AG20443 (cell line): ENCODE measurements at regions not wholly inside any gene's neighbourhood (a gene's known extent, or its start where the extent isn't known, plus 50 kb on each side); places are given as distances from the start of the nearest gene placed in this dataset.
"Not testable (repeated sequence)": the region's sequence is repeated elsewhere in the genome, so short reads cannot be mapped to it uniquely, and the experiment has no call there.

ENCODE experiments used
- DNase-seq: peaks from one replicate; pipeline ENCODE4 v3.0.0; 2012; ENCODE audit warnings: low spot score, mixed read lengths

DNA sequence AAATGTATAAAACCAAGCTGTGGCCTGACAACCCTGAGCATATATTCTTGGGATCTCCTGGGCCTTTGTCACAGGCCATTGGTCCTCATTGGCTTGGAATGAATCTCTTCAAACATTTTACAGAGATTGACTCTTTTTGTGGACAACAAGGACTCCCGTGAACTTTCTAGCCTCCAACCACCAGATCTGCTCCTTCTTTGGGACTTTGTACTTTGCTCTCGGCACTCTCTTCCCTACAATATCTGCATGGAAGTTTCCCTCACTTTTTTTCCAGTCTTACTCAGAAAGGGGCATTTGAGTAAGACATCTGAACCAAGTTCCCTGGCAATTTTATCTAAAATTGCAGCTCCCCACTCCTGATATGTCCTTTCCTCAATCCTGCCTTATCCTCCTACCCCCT lies 158.8 kb downstream of the PHLDA1 start:
- DNase-seq: no peak

GRCh38 chr12:75870878-75871277 lies 160.7 kb downstream of the PHLDA1 start:
- no peak for DNase-seq

- no peak for DNase-seq
Observed at GRCh38 chr12:75868501-75868900, 163.1 kb downstream of the PHLDA1 start.

- DNase-seq: no peak
Observed at GRCh38 chr12:75865315-75865714, 166.3 kb downstream of the PHLDA1 start.

DNA sequence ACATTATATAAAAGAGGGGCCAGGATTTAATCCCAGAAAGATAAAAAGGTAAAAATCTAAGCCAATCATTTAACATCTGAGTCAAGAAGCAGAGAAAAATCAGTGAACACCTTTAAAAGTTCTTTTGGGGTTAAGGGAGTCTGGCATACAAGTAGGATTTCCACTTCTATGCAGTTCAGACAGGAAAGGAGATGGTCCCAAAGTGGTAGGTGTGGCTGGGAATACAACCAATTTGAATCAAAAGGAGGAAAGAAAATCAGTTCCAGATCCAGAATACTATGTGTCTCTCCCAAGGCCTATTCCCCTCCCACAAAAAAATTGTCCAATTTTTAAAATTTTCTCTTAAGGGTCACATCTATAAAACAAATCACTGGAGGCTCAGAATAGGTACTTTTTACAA lies 167.4 kb downstream of the PHLDA1 start:
- DNase-seq: no peak

DNA sequence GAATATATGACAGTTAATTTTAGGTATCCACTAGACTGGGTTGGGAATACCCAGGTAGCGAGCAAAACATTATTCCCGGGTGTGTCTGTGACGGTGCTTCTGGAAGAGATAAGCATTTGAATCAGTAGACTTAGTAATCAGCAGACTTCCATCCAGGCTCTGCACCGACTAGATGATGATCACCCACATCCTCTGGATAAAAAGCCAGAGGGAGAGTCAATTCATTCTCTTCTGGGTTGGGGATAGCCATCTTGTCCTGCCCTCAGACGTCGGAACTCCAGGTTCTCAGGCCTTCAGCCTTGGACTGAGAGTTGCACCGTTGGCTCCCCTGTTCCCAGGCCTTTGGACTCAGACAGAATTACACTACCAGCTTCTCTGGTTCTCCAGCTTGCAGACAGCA lies 168.0 kb downstream of the PHLDA1 start:
- DNase-seq: no peak

GRCh38 chr12:75862692-75863471 lies 168.7 kb downstream of the PHLDA1 start:
- peak; percentile 58 for DNase-seq

- DNase-seq: peak; percentile 32
Observed at GRCh38 chr12:75859868-75860267, 171.7 kb downstream of the PHLDA1 start.

- DNase-seq: no peak
Observed at GRCh38 chr12:75856235-75856634, 175.3 kb downstream of the PHLDA1 start.

DNA sequence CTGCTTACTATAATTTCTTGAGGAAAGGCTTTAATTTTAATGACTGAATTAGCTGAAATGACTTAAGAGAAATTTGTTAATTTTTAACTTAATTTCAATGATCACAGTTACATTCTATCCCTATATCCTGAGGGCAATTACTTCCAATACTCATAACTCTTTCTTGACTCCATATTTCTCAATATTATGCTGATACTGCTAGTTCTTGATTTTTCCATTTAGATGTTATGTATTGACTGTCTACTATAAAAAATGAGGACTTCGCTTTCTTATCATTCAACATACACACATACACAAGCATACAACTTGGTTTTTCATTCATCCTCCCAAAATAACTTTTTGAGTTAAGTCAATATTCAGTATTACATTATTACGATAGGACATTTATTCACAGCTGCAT lies 176.2 kb downstream of the PHLDA1 start:
- DNase-seq: no peak

- DNase-seq: peak; percentile 72
Observed at GRCh38 chr12:75854681-75855309, 176.8 kb downstream of the PHLDA1 start.

- not testable (repeated sequence) for DNase-seq
Observed at GRCh38 chr12:75854137-75854536, 177.4 kb downstream of the PHLDA1 start.

GRCh38 chr12:75853626-75854025 lies 177.9 kb downstream of the PHLDA1 start:
- DNase-seq: no peak

DNA sequence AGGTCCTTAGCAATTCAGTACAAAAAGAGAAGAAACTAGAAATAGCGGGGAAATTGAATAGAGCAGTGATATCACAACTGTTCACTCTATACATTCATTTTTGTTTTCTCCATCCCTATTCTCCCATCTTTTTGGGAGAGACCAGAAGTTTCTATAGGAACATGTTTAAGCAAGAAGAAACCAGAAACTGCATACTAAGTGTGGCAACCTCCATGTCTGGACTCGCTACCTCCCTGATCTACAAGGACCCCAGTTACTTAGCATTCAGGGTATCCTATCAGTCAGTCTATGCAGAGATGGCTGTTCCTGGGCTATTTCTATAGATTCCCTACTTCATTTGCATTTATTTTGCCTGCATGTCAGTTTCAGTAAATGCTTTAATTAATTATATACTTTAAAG lies 178.6 kb downstream of the PHLDA1 start:
- DNase-seq: no peak

DNA sequence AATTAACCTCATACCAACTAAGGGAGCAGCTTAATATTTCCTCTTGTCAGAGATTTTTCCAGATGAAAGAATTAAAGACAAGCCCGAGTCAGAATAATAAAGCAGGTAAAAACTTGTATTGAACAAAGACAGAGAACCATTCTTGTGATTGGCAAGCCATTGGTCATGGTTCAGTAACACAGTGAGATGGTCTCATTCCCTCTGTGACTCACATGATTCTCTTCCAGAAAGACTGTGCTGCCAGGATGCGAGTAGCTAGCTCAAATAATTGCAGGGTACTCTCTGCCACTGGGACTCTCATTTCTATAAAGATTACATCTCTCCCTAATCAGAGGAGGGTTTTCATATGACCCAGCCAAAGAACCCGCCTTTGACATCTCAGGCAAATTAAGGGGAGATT lies 179.4 kb downstream of the PHLDA1 start:
- peak; percentile 33 for DNase-seq

- peak; percentile 33 for DNase-seq
Observed at GRCh38 chr12:75850721-75851462, 180.7 kb downstream of the PHLDA1 start.

DNA sequence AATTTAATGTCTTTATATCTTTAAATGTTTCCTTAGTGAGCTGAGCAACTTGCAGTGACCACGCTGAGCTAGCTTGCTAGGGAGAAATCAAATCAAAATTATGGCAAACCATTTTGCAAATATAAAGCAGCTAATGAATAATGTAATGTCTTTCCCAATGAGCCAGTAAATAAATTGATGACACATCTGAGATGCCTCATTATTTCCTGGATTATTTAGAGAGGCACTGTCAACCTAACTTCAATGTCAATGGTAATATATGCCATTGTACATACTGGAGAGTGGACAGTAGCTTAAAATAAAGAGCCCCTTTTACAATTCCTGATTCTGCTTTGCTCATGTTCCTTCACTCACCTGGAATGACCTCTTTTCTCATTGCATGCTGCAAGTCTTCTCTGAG lies 182.6 kb downstream of the PHLDA1 start:
- no peak for DNase-seq

DNA sequence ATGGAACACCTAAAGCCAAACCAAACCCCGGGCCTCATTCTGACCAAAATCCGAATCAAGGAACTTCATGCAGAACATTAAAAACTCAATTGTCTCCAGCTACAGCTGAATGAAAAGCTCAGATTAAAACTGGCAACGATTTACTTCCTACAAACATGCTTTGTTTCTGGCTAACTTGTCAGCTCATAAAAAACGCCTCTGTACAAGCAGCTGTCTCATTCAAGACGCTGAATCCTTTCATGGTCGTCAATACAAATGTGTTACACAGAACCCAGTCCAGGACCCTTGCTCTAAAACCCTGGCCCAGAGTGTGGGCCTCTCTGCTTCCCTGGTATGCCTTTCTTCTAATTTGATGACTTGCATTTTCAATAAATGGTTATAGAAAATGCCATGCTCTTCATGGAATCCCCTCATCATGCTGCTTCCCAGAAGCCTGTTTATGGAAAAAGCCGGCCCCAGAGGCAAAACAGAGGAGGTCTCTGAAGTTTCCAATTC lies 183.1 kb downstream of the PHLDA1 start:
- no peak for DNase-seq

DNA sequence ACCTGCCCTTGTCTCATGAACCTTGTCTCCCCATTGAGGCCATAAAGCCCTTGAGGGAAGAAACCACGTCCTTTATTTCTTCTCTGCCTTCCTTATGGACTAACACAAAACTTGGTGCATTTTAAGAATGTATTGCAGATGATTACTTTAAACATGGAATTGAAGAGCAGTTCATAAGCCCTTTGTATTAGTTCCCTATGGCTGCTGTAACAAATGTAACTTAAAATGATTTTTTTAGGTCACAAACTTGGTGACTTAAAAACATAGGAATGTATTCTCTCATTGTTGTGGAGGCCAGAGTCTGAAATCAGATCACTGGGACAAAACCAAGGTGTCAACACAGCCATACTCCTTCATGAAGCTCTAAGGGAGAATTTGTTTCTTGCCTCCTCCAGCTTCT lies 185.5 kb downstream of the PHLDA1 start:
- no peak for DNase-seq

- DNase-seq: no peak
Observed at GRCh38 chr12:75844985-75845384, 186.6 kb downstream of the PHLDA1 start.

- DNase-seq: no peak
Observed at GRCh38 chr12:75844049-75844770, 187.4 kb downstream of the PHLDA1 start.

DNA sequence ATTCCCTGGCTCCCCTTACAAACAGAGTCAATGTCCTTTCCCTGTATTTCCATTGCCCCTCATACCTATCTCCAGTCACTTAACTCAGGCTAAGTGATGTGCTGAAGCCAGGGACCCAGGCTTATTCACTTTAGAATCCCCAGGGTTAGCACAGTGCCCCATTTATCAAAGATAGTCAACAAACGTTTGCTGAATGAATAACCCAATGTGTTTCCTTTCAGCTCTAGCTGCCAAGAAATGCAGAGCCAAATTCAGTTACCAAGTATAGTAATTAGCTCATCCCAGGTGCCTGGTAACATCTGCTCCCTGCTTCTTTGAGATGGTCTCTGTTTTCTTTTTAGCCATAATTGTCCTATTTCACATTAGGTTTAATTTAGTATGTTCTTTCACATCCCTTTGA lies 189.5 kb downstream of the PHLDA1 start:
- DNase-seq: no peak
